K562 (cell line): ENCODE measurements at regions not wholly inside any gene's neighbourhood (a gene's known extent, or its start where the extent isn't known, plus 50 kb on each side); places are given as distances from the start of the nearest gene placed in this dataset.

Experiments used
- CBX5 ChIP-seq: IDR thresholded peaks from 2 replicates; pipeline ENCODE4 v1.6.1; 2014; ENCODE audit warnings: low read depth, borderline replicate concordance
- CTBP1 ChIP-seq: fragments of 450-650 bp; IDR thresholded peaks from 2 replicates; pipeline ENCODE4 v1.6.1; 2016; ENCODE audit warnings: borderline replicate concordance
- CXXC5 ChIP-seq: fragments of 250-450 bp; sonication (Bioruptor Pico); IDR thresholded peaks from 2 replicates; pipeline ENCODE4 v1.8.0; 2022; ENCODE audit warnings: inconsistent platforms, mild to moderate bottlenecking, moderate library complexity
- KDM2B ChIP-seq: fragments of 250-450 bp; sonication (Bioruptor Pico); IDR thresholded peaks from 2 replicates; pipeline ENCODE4 v1.8.0; 2021; ENCODE audit warnings: mild to moderate bottlenecking, moderate library complexity
- MEF2D ChIP-seq: conservative IDR thresholded peaks from 2 replicates; pipeline ENCODE4 v1.6.1; 2016; ENCODE audit warnings: low read depth, missing genetic modification characterization, missing compliant biosample characterization
- MTA3 ChIP-seq: fragments of 450-650 bp; formaldehyde crosslinking; IDR thresholded peaks from 2 replicates; pipeline ENCODE4 v1.6.1; 2017; ENCODE audit warnings: mild to moderate bottlenecking, borderline replicate concordance
- POLR2A ChIP-seq: fragments of 450-650 bp; conservative IDR thresholded peaks from 2 replicates; pipeline ENCODE4 v1.6.1; 2016
- SPI1 ChIP-seq: IDR thresholded peaks from 2 replicates; pipeline ENCODE4 v1.6.1; 2011; ENCODE audit warnings: low read depth, low read length, control low read depth, borderline replicate concordance
- USF2 ChIP-seq: sonication (generic); formaldehyde crosslinking; IDR thresholded peaks from 2 replicates; pipeline ENCODE4 v1.5.0; 2020; ENCODE audit warnings: missing genetic modification reagents
- ZBTB1 ChIP-seq: sonication (generic); formaldehyde crosslinking; IDR thresholded peaks from 2 replicates; pipeline ENCODE4 v1.8.1; 2023; ENCODE audit warnings: missing genetic modification reagents, low read depth, mild to moderate bottlenecking, borderline replicate concordance
- ZBTB7A ChIP-seq: IDR thresholded peaks from 2 replicates; pipeline ENCODE4 v1.6.1; 2011; ENCODE audit warnings: low read depth, mild to moderate bottlenecking, low read length, moderate library complexity, borderline replicate concordance; ENCODE audit not compliant: control insufficient read depth
- TF ChIP-seq, protein P1 (sequence below), 3 experiments: IDR thresholded peaks in 2 of 3; conservative IDR thresholded peaks in 1 of 3; 2 replicates each; pipeline ENCODE4 v1.5.1; 2011 to 2012; ENCODE audit warnings: low read length in 3 of 3, mild to moderate bottlenecking in 3 of 3, control low read depth in 2 of 3, improper control_type of control experiment in 1 of 3, inconsistent platforms in 1 of 3, low read depth in 1 of 3, mixed read lengths in 1 of 3, moderate library complexity in 1 of 3; ENCODE audit not compliant: insufficient read depth in 2 of 3

DNA sequence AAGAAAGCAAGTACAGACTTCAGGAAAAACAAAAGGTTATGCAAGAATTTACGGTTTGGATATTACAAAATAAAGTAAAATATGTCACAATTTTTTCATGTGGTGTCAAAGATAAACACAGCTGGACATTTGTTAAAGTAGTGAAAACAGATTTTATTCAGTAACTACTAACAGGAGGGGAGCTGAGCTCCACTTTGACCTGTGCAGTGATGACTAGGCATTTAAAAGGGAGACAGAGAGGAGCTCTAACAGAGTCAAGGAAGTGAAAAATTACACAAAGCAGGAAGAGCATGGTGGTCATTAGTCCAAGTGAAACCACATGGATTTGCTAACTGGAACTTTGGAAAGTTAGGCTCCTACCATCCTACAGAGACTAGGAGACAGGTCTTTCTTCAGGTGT lies 263.6 kb upstream of the PCSK5 start:
- TF ChIP-seq CXXC5 = no peak
- no peak for TF ChIP-seq ZBTB1
- TF ChIP-seq CTBP1 = no peak
- TF ChIP-seq SPI1 = no peak
- no peak for TF ChIP-seq POLR2A
- no peak for TF ChIP-seq MTA3
- TF ChIP-seq ZBTB7A = no peak
- TF ChIP-seq USF2 = no peak
- TF ChIP-seq KDM2B (CRISPR knock-in tag) = no peak
- no peak for TF ChIP-seq MEF2D
- no peak for TF ChIP-seq CBX5
- TF ChIP-seq, protein P1, sequence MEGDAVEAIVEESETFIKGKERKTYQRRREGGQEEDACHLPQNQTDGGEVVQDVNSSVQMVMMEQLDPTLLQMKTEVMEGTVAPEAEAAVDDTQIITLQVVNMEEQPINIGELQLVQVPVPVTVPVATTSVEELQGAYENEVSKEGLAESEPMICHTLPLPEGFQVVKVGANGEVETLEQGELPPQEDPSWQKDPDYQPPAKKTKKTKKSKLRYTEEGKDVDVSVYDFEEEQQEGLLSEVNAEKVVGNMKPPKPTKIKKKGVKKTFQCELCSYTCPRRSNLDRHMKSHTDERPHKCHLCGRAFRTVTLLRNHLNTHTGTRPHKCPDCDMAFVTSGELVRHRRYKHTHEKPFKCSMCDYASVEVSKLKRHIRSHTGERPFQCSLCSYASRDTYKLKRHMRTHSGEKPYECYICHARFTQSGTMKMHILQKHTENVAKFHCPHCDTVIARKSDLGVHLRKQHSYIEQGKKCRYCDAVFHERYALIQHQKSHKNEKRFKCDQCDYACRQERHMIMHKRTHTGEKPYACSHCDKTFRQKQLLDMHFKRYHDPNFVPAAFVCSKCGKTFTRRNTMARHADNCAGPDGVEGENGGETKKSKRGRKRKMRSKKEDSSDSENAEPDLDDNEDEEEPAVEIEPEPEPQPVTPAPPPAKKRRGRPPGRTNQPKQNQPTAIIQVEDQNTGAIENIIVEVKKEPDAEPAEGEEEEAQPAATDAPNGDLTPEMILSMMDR (IDR thresholded peaks at IDR 0.05 in 2 of 3, conservative IDR thresholded peaks at IDR 0.05 in 1 of 3; ENCODE audit: insufficient read depth in 2 of 3, low read depth in 1 of 3, low read length in 3 of 3) = no peak
